ENCODE measurements at regions not wholly inside any gene's neighbourhood (a gene's known extent, or its start where the extent isn't known, plus 50 kb on each side); places are given as distances from the start of the nearest gene placed in this dataset.

- TF ChIP-seq CTCF (IDR thresholded peaks at IDR 0.05) (no peak), POLR2A (IDR thresholded peaks at IDR 0.05) (no peak)
Observed at GRCh38 chr2:8367833-8368232, 314.0 kb upstream of the ID2 start.
